ENCODE measurements at regions not wholly inside any gene's neighbourhood (a gene's known extent, or its start where the extent isn't known, plus 50 kb on each side); places are given as distances from the start of the nearest gene placed in this dataset.
"Not testable (repeated sequence)": the region's sequence is repeated elsewhere in the genome, so short reads cannot be mapped to it uniquely, and the experiment has no call there.

DNA sequence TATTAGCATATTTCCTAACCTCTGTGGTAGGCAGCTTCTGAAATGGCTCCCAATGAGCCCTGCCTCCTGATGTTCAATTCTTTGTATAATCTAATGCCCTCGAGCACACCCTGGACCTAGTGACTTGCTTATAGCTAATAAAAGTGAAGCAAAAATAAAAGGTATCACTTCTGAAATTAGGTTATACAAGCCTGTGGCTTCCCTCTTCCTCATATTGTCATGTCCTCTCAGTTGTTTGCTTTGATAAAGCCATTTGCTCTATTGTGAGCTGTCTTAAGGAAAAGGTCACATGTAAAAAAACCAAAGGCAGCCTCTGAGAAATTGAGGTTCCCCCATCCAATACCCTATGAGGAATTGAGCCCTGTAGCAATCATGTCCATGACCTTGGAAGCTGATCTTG is 442.1 kb upstream of the ADGRB3 start:
- H3K27me3 ChIP-seq, result no peaks in the 10 kb centered on the region
- no peaks in the 10 kb centered on the region; a peak in 2 of 20 replicates for H3K4me1 ChIP-seq
- H3K9me3 ChIP-seq (replicated peaks in 1 of 11), result peaks cover 0 to 26% (median 0%) of the 10 kb centered on the region in 11 experiments; a peak in 5 of 22 replicates
- H3K9ac ChIP-seq, result no peak overlapping the region
- H3K4me3 ChIP-seq, result no peak overlapping the region
- no peak overlapping the region for H3K4me2 ChIP-seq
- no peaks in the 10 kb centered on the region for H3K36me3 ChIP-seq
- no peaks in the 10 kb centered on the region for H4K20me1 ChIP-seq
- no peak overlapping the region for H3K27ac ChIP-seq
- no peak for TF ChIP-seq Cebpa-rat (IDR thresholded peaks at IDR 0.05)

DNA sequence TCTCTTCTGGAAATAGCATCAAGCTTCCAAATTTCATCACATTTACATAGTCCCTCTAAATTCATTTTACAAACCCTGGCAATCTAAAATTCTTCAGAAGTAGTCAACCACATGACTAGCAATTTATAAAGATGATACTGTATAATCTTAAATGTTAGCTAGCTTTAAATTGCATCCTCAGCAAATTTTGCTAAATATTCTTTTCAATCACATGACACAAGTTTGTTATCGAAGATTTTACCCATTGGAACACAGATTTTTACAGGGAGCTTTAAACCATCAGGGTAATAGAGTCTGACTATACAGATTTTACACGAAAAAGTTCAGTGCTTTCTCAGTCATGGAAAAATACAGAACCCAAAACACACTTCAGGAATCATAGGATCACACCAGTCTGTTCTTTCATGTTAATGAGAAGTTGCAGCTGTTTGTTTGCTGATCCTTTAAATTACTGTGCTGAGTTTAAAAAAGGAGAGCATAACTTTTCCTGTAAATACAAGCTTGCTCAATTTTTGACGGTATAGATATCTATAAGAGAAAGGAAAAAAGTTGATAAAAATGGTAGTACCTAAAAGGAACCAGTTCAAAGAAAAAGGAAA is 445.8 kb upstream of the ADGRB3 start:
- TF ChIP-seq Cebpa-rat (IDR thresholded peaks at IDR 0.05), result no peak

DNA sequence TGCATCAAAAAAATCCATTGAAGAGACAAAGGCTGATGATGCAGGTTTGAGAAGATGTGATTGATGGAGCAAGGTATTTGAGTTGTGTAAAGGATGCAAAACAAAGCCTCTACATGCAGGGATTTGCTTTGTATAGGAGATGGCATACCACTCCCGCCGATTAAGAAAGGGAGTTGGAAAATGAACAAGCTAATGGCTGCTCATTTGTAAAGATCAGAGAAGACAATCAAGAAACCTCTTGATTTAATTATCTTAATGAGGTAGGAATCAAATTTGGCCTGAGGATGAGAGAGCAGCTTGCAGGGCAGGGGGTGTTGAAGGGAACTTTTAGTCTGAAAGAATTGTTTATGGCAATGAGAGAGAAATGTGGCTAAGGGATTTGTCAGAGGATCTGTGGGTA is 448.2 kb upstream of the ADGRB3 start:
- H3K9ac ChIP-seq, result no peak overlapping the region
- no peaks in the 10 kb centered on the region for H3K36me3 ChIP-seq
- H4K20me1 ChIP-seq, result no peaks in the 10 kb centered on the region
- H3K4me1 ChIP-seq, result no peaks in the 10 kb centered on the region
- H3K9me3 ChIP-seq (replicated peaks in 1 of 11), result no peaks in the 10 kb centered on the region
- no peak overlapping the region for H3K27ac ChIP-seq
- no peak overlapping the region for H3K4me3 ChIP-seq
- no peak for TF ChIP-seq Cebpa-rat (IDR thresholded peaks at IDR 0.05)
- H3K4me2 ChIP-seq, result no peak overlapping the region
- H3K27me3 ChIP-seq, result no peaks in the 10 kb centered on the region

More for the DNA sequence above, 445.8 kb upstream of the ADGRB3 start:
- H3K27me3 ChIP-seq, result no peaks in the 10 kb centered on the region
- H3K27ac ChIP-seq, result no peak overlapping the region
- no peak overlapping the region for H3K9ac ChIP-seq
- no peaks in the 10 kb centered on the region for H3K36me3 ChIP-seq
- H4K20me1 ChIP-seq, result no peaks in the 10 kb centered on the region
- H3K4me1 ChIP-seq, result no peaks in the 10 kb centered on the region
- no peak overlapping the region for H3K4me3 ChIP-seq
- H3K4me2 ChIP-seq, result no peak overlapping the region
- 0 out of 22 replicates have a peak, but pooled peaks cover 0 to 2% (median 0%) of the 10 kb centered on the region in 11 experiments for H3K9me3 ChIP-seq (replicated peaks in 1 of 11)

DNA sequence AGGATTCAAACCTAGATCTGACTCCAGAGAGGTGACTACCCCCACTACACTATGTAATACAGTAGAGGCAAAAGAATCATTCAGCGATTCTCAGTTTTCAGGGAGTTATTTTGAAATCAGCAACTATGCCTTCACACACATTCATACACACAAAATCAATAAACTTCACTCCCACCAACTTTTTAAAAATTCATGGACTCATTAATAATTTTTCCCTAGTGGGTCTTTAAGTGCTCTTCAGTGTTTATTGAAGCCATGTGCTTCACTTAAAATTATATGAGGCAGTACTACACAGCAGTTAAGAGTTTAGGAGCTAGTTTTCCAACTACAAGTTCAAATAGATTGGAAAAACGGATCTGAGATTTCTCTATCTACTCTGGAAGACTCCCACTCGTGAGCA is 452.7 kb upstream of the ADGRB3 start:
- Histone ChIP-seq H3K4me2 (no peak overlapping the region), H3K9me3 (replicated peaks in 1 of 11) (no peaks in the 10 kb centered on the region), H3K4me1 (no peaks in the 10 kb centered on the region), H4K20me1 (no peaks in the 10 kb centered on the region), H3K4me3 (no peak overlapping the region), H3K9ac (no peak overlapping the region), H3K27me3 (no peaks in the 10 kb centered on the region), H3K27ac (no peak overlapping the region), H3K36me3 (no peaks in the 10 kb centered on the region)
- TF ChIP-seq Cebpa-rat (IDR thresholded peaks at IDR 0.05), result no peak

DNA sequence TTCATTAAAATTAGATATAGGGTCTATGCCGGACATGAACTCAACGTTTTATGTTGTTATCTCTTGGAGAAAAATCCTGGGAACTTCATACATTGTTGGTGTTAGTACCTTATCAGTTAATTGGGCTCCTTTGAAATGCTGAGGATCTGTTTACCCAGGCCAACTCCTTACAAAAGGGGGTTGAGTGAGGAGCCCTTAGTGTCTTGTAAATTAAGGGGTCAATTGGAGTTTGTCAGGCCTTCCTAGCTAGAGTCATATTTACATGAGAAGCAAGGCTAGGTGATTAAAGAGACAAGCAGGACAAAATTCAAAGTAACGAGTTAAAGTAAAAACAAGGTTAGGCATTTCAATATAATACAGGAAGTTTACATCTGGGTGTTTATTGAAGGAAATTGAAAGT is 454.1 kb upstream of the ADGRB3 start:
- H3K4me2 ChIP-seq; H4K20me1 ChIP-seq; H3K27ac ChIP-seq; H3K27me3 ChIP-seq; H3K36me3 ChIP-seq; H3K9me3 ChIP-seq (replicated peaks in 1 of 11); H3K4me1 ChIP-seq; H3K4me3 ChIP-seq; H3K9ac ChIP-seq: not testable (repeated sequence)

DNA sequence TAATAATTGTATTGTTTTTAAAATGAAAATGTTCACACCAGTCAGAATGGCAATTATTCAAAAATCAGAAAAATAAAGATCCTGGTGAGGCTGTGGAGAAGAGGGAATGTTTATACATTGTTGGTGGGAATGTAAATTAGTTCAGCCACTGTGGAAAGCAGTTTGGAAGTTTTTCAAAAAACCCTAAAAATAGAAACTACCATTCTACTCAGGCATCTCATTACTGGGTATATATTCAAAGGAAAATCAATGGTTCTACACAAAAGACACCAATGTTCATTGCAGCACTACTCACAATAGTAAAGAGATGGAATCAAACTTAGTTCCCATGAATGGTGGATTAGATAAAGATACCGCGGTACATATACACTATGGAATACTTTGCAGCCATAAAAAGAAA is 461.5 kb upstream of the ADGRB3 start:
- Histone ChIP-seq H3K4me3 (no peak overlapping the region), H3K27me3 (no peaks in the 10 kb centered on the region), H4K20me1 (no peaks in the 10 kb centered on the region), H3K36me3 (no peaks in the 10 kb centered on the region), H3K4me2 (no peak overlapping the region), H3K27ac (no peak overlapping the region), H3K9me3 (replicated peaks in 1 of 11) (no peaks in the 10 kb centered on the region), H3K9ac (no peak overlapping the region), H3K4me1 (no peaks in the 10 kb centered on the region)
- no peak for TF ChIP-seq Cebpa-rat (IDR thresholded peaks at IDR 0.05)

DNA sequence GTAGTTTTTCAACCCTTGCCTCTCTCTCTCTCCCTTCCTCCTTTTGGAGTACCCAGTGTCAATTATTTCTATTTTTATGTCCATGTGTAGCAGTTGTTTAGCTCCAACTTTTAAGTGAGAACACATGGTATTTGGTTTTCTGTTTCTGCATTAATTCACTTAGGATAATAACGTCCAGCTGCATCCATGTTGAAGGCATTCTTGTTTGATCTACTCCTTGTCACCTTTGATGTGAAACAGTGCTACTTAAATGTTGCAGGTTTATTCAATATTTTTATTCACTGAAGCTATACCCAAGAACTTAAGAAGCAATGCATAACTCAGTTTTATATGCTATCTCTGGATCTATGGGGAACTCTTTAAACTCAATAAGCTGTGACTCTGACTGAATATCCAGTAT is 465.2 kb upstream of the ADGRB3 start:
- Histone ChIP-seq H3K36me3 (no peaks in the 10 kb centered on the region), H3K4me3 (no peak overlapping the region), H3K9me3 (replicated peaks in 1 of 11) (no peaks in the 10 kb centered on the region), H3K9ac (no peak overlapping the region), H3K4me1 (no peaks in the 10 kb centered on the region), H3K27me3 (no peaks in the 10 kb centered on the region), H3K4me2 (no peak overlapping the region), H4K20me1 (no peaks in the 10 kb centered on the region), H3K27ac (no peak overlapping the region)
- TF ChIP-seq Cebpa-rat (IDR thresholded peaks at IDR 0.05), result no peak

DNA sequence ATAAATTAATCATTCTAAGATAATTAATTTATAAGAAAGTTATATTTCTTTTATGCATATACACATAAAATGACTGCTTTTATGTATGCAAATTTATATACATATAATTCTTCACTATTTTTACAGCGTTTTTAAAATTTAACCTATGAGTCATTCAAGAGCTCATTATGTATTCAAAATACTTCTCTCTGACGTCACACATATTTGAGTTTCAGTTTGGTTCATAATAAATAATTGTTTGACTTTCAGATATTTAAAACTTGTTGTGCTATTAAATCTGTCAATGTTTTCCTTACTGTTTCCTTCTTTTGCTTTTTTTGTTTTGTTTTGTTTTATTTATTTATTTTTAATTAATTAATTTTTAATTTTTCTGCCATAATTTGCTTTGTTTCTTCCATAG is 467.5 kb upstream of the ADGRB3 start:
- Histone ChIP-seq H3K9ac (no peak overlapping the region), H3K4me3 (no peak overlapping the region), H3K36me3 (no peaks in the 10 kb centered on the region), H3K9me3 (replicated peaks in 1 of 11) (no peaks in the 10 kb centered on the region), H3K4me2 (no peak overlapping the region), H4K20me1 (no peaks in the 10 kb centered on the region), H3K27me3 (no peaks in the 10 kb centered on the region), H3K27ac (no peak overlapping the region), H3K4me1 (no peaks in the 10 kb centered on the region)
- no peak for TF ChIP-seq Cebpa-rat (IDR thresholded peaks at IDR 0.05)

DNA sequence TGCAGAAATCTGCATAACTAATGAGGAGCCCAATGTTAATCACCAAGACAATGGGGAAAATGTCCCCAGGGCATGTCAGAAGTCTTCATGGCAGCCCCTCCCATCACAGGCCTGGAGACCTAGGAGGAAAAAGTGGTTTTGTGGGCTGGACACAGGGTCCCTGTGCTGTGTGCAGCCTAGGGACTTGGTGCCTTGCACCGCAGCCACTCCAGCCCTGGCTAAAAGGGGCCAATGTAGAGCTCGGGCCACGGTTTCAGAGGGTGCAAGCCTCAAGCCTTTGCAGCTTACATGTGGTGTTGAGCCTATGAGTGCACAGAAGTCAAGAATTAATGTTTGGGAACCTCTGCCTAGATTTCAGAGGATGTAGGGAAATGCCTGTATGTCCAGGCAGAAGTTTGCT is 474.3 kb upstream of the ADGRB3 start:
- not testable (repeated sequence) for H4K20me1 ChIP-seq, H3K9ac ChIP-seq, H3K4me2 ChIP-seq, H3K27ac ChIP-seq, H3K27me3 ChIP-seq, H3K4me3 ChIP-seq, H3K36me3 ChIP-seq, H3K4me1 ChIP-seq
- peaks cover 16 to 23% (median 17%) of the 10 kb centered on the region in 11 experiments for H3K9me3 ChIP-seq (replicated peaks in 1 of 11)

DNA sequence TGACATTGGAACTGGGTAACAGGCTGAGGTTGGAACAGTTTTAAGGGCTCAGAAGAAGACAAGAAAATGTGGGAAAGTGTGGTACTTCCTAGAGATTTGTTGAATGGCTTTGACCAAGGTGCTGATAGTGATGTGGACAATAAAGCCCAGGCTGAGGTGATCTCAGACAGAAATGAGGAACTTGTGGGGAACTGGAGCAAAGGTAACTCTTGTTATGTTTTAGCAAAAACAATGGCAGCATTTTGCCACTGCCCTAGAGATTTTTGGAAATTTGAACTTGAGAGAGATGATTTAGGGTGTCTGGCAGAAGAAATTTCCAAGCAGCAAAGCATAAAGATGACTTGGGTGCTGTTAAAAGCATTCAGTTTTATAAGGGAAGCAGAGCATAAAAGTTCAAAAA is 474.7 kb upstream of the ADGRB3 start:
- Histone ChIP-seq H3K9ac (no peak overlapping the region), H3K36me3 (no peaks in the 10 kb centered on the region), H4K20me1 (no peaks in the 10 kb centered on the region), H3K27me3 (no peaks in the 10 kb centered on the region), H3K4me1 (no peaks in the 10 kb centered on the region), H3K4me3 (no peak overlapping the region), H3K27ac (no peak overlapping the region), H3K4me2 (no peak overlapping the region), H3K9me3 (replicated peaks in 1 of 11) (peaks cover 16 to 23% (median 17%) of the 10 kb centered on the region in 11 experiments)
- TF ChIP-seq Cebpa-rat (IDR thresholded peaks at IDR 0.05), result no peak
